ENCODE measurements at regions not wholly inside any gene's neighbourhood (a gene's known extent, or its start where the extent isn't known, plus 50 kb on each side); places are given as distances from the start of the nearest gene placed in this dataset.

- Histone ChIP-seq H3K79me2 (ENCODE audit: insufficient read depth, low read length) (no peaks in the 10 kb centered on the region), H3K9me3 (ENCODE audit: control insufficient read depth, low read depth, low read length) (no peaks in the 10 kb centered on the region), H2AFZ (ENCODE audit: low read length) (no peak overlapping the region), H2BK20ac (ENCODE audit: low read depth, low read length, poor library complexity, severe bottlenecking) (no peak overlapping the region), H2BK5ac (ENCODE audit: insufficient read length, low read length) (no peak overlapping the region), H3K27me3 (ENCODE audit: insufficient read depth, low read length) (no peaks in the 10 kb centered on the region), H3K79me1 (ENCODE audit: insufficient read depth, low read depth, low read length, poor library complexity, severe bottlenecking) (no peaks in the 10 kb centered on the region), H3K9ac (ENCODE audit: extremely low read depth, insufficient read length, low read length) (no peak overlapping the region), H2BK15ac (ENCODE audit: low read depth, low read length) (no peak overlapping the region), H3K14ac (ENCODE audit: insufficient read depth, low read length) (no peak overlapping the region), H3K23ac (ENCODE audit: insufficient read length, low read depth, low read length) (no peak overlapping the region), H4K5ac (ENCODE audit: insufficient read length, low read depth, low read length) (no peak overlapping the region), H3K18ac (ENCODE audit: insufficient read length, low read depth, low read length) (no peak overlapping the region), H3K4me1 (ENCODE audit: insufficient read depth, low read length) (peaks cover 8% of the 10 kb centered on the region; the same call in 1 of the 2 replicates), H4K8ac (replicated peaks; ENCODE audit: insufficient read length, low read depth, low read length) (no peak overlapping the region), H3K4me2 (ENCODE audit: insufficient read depth, insufficient read length, low read length) (no peak overlapping the region), H2BK12ac (ENCODE audit: insufficient read length, low read depth, low read length) (no peak overlapping the region), H3K56ac (ENCODE audit: insufficient read length, low read depth, low read length) (no peak overlapping the region), H3K23me2 (ENCODE audit: insufficient read length, low read depth, low read length, poor library complexity, severe bottlenecking) (no peaks in the 10 kb centered on the region), H3K27ac (ENCODE audit: insufficient read length, low read depth, low read length) (no peak overlapping the region), H4K91ac (ENCODE audit: insufficient read length, low read depth, low read length) (no peak overlapping the region), H3T11ph (ENCODE audit: low read length) (no peak overlapping the region), H3K4ac (ENCODE audit: low read depth, low read length) (no peak overlapping the region), H4K20me1 (ENCODE audit: control insufficient read depth, insufficient read depth, insufficient read length) (no peaks in the 10 kb centered on the region), H2AK5ac (ENCODE audit: insufficient read length, low read length) (no peak overlapping the region), H2BK120ac (ENCODE audit: low read depth, low read length, poor library complexity, severe bottlenecking) (no peak overlapping the region)
- DNase-seq: no peak
- no CpG with 5 or more reads among the region's 1 CpG for WGBS (ENCODE audit: extremely low coverage, insufficient read length, low lambda C conversion rate)
- peaks cover 0 to 8% (median 8%) of the 10 kb centered on the region in 3 experiments; a peak in 3 of 7 replicates for H3K36me3 Mint-ChIP-seq (ENCODE audit: insufficient read depth in 1 of 3, low read depth in 3 of 3)
- TF ChIP-seq CTCF (conservative IDR thresholded peaks at IDR 0.05): no peak
- H3K9me3 Mint-ChIP-seq: peaks cover 0 to 2% of the 10 kb centered on the region in 2 experiments; a peak in 2 of 5 replicates
- no peaks in the 10 kb centered on the region for H3K27me3 Mint-ChIP-seq (ENCODE audit: low read depth)
- H3K4me1 Mint-ChIP-seq: peaks cover 19 to 22% of the 10 kb centered on the region in 2 experiments
- peak overlapping the region in 1 of 3 experiments; percentile 2; a peak in 2 of 7 replicates for H3K27ac Mint-ChIP-seq
- no peak overlapping the region for H3K4me3 Mint-ChIP-seq
Measured at GRCh38 chr3:115550285-115550761, 73.0 kb upstream of the GAP43 start.

Measured in H9 (cell line).